Activated CD8-positive, alpha-beta memory T cell treated with anti-CD3 and anti-CD28 coated beads for 48 hours (primary cell): ENCODE measurements at regions not wholly inside any gene's neighbourhood (a gene's known extent, or its start where the extent isn't known, plus 50 kb on each side); places are given as distances from the start of the nearest gene placed in this dataset.
"Not testable (repeated sequence)": the region's sequence is repeated elsewhere in the genome, so short reads cannot be mapped to it uniquely, and the experiment has no call there.

ENCODE experiments used
- DNase-seq, 3 experiments: peaks; one replicate each; pipeline ENCODE4 v3.0.0-alpha.2; 2020; ENCODE audit warnings: low read depth in 2 of 3, low spot score in 2 of 3

DNA sequence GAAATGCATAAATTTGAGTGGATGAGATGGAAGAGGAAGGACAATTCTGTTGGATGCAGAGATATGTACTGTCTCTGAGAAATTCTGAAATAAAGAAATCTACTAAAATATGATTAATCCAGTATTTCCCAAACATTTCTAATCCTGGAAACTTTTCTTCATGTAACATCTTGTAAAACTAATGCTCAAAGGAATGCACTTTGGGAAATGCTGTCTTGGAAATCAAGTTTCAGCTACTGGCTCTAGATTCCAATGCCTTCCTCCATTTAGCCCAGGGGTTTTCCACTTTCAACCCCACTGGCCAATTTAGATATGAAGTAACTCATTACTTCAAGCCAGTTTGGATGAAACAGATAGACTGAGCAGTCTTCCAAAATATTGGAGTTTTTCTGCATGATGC, 355.1 kb downstream of the TXNL1 start:
- no peak for DNase-seq

DNA sequence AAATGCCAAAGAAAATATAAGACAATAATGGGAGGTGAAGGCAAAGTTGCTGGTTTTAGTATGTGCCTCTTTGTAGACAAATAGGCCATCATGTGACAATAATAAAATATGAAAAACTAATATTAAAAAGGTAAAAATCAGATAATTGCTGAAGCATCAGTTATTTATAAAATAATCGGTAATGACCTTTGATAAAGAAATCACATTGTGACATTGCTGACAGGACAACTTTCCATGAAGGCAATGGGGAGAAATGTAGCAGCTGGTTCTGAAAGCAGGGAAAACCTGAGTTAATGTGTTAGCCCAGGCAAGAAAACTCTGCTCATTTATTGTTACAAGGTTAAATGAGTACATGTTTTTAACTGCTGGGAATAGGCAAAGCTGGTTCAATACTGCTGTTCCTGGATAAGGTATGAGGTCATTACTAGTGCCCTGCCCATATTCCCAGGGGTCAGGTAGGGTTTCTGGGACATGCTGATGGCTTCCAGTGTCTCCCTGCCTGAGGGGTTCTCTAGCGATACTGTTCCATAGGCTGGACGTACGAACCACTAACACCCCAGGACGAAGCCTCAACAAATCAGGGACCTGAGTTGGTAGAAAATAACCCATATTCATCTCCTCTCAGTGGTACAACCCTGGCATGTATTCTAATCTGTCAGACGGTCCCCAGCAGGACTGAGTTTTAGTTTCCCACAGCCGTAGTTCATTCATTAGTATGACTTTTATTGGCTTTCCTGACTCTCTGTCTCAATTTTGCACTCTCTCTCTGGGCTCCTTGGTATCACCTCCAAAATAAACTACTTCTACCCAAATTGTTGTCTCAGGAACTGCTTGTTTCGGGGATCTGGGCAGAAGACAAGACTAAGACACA, 355.9 kb downstream of the TXNL1 start:
- DNase-seq: no peak

DNA sequence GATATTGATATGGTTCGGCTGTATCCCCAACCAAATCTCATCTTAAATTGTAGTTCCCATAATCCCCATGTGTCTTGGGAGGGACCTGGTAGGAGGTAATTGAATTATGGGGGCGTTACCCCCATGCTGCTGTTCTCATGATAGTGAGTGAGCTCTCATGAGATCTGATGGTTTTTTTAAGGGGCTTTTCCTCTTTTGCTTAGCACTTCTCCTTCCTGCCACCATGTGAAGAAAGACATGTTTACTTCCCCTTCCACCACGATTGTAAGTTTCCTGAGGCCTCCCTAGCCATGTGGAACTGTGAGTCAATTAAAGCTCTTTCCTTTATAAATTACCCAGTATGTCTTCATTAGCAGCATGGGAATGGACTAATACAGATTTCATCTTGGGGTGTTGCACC, 358.6 kb downstream of the TXNL1 start:
- not testable (repeated sequence) for DNase-seq

DNA sequence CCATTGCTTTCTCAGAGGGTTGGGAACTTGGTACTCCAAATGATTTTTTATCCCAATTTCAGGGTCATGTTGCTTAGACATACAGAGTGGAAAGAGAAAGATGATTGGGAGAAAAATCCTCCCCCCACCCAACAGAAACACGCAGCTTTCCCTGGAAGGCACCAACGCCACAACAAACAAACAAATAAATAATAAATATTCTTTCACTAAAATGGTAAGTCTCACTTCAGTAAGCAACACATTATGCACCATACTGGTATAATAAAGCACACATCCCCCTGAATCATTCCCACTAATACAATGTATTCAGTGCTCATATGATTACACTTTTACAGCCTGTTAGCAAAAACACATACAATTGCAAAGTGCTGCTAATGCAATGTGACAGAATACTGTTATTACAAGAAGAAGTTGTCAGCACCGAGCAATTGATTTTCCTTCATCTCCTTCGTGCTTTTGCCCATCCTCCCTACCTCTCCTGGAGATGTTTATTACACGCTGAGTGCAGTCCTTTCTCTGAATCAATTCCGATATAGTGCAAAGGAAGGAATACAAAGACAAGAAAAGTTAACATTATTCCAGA, 359.9 kb downstream of the TXNL1 start:
- no peak for DNase-seq

DNA sequence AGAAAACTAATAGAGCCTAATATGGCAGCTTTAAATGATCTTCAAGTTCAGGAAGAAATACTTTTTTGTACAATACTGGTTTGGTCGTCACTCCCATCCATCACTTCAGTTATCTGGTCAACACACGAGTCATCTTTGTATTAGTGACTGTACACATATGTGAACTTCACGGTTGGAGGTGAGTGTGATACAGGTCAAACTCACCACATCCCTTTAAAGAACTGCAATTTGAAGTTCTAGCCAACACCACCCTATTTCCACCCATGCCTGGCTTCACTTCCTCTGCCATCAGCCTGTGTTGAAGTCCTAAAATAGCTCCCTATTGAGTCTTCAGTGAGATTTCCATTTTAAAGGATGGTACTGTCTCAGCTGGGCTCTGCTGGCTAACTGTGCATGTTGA, 361.9 kb downstream of the TXNL1 start:
- DNase-seq: no peak

DNA sequence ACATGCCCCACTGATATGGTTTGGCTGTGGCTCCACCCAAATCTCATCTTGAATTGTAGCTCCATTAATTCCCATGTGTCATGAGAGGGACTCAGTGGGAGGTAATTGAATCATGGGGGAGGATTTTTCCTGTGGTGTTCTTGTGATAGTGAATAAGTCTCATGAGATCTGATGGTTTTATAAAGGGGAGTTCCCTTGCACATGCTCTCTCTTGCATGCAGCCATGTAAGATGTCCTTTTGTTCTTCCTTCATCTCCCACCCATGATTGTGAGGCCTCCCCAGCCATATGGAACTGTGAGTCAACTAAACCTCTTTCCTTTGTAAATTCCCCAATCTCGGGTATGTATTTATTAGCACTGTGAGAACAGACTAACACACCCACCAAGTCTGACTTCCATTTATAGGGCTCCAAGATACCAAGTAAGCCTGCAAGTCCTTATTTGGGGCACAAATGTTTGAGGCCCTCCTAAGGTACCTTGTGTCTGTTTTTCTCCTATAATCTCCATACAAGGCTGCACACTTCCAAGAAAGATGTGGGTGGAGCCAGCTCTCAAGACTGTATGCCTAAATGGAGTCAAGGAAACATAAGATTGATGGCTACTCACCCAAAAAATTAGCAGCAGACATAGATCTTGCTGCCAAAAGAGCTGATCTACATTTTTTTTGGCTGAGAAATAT, 364.7 kb downstream of the TXNL1 start:
- no peak for DNase-seq

DNA sequence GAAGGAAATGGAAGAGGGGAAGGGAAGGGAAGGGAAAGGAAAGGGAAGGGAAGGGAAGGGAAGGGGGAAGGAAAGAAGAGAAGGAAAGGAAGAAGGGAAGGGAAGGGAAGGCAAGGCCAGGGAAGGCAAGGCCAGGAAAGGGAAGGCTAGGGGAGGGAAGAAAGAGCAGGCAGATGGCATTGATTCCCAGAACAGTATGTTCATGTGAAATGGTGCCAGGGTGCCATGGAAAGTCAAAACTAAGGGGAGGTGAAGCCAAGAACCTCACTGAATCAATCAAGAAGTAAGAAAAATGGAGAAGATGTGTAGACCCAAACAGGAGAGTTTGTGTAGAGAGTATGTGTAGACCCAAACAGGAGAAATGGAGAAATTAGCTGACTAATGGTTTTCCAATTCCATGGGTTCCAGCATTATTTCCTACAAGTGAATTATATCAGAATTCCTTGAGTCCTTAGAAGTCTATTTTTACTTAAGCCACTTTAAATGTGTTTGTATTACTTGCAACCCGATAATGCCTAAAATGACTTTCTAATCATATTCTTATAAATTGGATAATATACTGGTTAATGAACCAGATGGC, 367.6 kb downstream of the TXNL1 start:
- DNase-seq: no peak

DNA sequence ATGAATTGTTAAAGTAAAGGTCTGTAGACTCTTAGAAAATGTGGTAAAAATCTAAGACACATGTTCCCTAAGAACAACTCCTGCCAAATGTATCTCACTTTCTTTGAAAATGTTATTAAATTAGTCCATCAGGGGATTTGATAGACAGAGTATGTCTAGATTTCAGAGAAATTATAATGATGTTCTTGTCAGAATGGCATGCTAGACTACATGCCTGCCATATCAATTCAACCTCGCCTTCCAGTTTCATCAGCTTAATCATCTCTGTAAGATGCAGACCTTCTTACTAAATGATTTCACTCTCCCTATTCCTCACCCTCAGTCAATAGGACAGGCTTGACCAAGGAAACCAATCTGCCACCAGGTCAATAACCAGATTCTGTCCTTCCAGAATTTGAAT, 368.4 kb downstream of the TXNL1 start:
- no peak for DNase-seq

DNA sequence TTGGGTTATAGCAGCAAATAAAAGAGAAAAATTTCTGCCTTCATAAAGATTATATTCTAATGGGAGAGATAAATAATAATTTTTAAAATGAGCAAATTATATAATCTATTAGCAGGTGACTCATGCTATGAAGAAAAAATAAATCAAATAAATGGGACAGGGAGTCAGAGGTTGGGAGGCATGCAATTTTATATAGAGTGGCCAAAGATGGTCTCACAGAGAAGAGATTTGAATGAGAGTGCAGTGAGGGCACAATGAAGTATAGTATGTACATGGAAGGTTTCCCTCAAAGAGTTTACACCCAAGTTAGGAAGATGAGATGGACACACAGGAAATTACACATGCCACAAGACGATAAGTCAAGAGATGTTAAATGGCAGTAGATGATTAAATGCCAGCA, 369.4 kb downstream of the TXNL1 start:
- DNase-seq: no peak

DNA sequence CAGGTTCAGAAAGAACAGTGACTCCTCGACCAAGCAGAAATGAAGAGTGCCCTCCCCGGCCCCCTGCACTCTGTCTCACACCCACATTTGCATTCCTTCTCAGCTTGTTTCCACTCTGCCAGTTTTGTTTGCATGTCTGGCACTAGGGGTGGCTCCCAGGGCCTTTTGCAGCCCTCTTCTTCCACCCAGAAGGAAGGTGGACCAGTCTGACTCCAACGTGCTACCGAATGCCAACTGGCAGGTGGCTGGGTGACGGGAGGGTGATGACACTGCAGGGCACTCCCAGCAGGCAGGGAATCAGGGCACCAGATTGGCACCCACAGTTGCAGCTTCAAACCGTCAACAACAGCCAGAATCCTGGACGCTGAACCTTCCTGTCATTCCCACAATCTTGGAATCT, 371.1 kb downstream of the TXNL1 start:
- DNase-seq: no peak

DNA sequence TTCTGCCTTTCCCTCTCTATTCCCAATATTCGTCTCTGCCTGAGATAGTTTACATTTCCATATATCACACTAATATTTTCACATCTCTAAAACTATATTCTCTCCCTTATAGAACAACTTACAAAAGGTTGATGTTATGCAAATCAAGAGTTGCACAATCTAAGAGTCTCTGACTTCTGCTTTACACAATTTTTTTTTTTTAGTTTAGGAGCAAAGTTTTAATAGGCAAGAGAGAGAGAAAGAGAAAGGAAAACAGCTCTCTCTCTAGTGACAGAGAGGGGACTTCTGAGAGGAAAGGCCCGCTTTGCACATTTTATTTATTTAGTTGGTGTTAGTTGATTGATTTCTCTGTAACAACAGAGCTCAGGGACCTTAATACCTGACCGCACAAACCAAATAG, 380.2 kb downstream of the TXNL1 start:
- no peak for DNase-seq

DNA sequence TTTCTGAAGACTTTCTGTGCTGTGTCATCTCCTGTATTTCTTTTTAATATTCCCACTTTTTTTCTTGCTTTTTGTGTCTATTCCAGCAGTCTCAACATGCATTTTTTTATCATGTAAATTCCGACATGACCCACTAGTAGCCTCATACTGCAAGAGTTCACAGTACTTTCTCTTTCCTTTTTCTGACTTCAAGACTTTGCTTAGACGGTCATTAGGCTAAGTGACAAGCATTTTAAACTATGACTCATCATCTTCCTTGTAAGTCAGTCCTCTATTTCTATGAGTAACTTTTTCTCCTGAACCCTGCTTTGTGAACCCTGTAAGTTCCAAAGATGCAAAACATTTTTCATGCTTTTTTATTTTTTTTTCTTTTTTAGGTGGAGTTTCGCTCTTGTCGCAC, 381.2 kb downstream of the TXNL1 start:
- no peak for DNase-seq

DNA sequence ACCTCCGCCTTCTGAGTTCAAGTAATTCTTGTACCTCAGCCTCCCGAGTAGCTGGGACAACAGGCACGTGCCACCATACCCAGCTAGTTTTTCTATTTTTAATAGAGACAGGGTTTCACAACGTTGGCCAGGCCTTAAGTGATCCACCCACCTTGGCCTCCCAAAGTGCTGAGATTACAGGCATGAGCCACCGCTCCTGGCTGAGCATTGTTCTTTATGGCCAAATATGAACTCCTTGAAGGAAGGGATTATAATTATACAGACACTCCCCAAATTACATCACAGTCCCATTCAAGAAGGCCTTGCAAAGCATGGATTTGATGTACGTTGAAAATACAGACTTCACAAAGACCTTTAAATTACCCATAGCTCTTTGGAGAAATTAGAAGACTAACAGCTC, 381.7 kb downstream of the TXNL1 start:
- DNase-seq: no peak

DNA sequence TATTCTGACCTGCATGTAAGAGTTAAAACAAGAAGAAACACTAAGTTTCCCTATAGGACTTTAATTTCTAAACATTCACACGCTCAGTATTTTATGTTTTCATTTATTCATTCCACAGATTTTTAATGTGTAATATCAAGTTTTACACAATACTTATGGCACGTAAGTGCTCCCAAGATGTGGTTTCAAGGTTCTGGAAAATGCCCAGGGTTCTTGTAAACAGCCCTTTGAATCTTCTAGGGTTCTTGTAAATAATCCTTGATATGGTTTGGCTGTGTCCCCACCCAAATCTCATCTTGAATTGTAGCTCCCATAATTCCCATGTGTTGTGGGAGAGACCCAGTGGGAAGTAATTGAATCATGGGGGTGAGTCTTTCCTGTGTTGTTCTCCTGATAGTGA, 383.0 kb downstream of the TXNL1 start:
- no peak for DNase-seq

DNA sequence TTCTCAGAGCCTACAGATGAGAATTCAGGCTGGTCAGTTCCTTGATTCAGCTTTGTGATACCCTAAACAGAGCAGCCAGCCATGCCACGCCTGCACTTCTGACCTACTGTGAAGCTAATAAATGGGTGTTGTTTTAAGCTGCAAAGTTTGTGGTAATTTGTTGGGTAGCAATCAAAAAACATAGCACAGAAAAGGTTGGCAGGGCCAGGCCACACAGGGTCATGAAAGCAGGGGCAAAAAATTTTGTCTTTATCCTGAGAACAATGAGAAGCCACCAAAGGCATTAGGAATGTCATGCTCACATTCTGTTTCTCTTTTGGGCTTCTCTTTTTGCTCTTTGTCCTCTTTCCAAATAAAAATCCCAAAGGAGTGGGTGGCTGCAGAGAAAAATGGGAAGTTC, 385.9 kb downstream of the TXNL1 start:
- no peak for DNase-seq

DNA sequence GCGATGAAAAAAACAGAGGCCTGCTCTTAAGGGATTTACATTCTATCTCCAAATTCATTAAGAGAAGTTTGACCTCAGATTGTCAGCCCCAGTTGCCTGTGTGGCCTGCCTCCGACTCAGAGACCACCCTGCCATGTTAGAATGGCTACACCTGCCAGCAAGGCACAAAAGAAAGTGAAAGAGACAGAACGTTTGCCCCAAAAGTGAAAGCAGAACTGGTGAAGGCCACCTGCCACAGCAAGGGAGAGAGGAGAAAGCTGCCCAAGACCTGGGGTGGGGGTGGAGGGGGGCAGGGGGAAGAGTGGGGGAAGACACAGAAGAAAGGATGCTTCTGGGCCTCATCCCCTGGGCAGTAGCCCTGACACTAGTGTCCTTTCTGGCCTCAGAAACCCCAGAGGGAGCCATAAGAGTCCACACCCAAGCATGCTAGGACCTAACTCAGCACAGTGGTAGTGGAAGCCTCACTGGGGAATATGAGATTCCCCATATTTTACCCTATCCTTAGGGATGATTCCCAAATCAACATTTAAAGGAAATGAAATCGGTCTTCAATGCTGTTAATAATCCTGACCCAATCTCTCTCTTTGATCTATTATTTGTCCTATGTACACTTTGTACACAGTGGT, 389.7 kb downstream of the TXNL1 start:
- no peak for DNase-seq

DNA sequence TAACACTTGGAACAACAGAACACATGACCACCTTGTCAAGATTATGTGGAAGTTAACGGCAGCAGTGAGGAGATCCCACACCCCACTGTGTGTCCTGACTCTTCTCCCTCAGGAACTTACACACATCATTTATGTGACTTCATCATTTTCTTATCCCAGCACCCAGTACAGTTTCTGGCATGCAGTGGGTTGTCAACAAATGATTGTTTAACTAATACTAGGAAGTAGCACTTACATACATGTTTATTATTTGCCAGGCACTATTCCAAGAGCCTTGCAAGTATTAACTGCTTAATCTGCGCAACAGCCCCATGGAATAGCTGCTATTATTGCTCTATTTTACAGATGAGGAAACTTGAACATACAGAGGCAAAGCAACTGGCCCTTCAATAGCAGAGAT, 391.5 kb downstream of the TXNL1 start:
- DNase-seq: no peak

DNA sequence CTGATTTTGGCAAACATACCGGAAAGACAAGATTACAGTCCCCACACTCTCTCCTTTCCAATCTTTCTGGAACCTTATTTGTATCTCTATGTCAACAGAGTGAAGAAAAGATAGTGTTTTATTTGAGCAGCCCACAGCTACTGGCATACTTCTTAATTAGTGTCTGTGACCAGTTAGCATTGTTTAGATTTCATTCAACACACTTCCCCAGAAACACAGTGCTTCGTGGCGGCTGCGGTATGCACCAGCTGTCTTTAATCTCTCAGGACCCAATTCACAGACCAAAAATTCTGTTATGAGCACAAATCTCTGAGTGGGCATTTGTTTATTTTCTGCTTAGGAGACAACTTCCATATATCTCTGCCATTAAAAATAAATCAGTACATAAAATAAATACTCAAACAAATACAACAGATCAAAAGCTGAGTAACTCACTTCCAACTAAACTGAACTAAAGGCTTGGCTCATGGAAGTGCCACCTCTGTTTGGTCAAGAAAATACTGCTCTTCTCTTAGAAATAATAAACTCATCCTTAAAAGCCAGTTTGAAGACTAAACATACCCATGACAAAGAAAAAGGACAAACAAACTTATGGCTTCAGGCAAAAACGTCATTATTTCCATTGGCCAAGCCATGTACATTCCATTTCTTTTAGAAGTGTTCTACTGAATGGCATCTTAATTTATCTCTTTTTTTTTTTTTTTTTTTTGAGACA, 392.4 kb downstream of the TXNL1 start:
- no peak for DNase-seq

DNA sequence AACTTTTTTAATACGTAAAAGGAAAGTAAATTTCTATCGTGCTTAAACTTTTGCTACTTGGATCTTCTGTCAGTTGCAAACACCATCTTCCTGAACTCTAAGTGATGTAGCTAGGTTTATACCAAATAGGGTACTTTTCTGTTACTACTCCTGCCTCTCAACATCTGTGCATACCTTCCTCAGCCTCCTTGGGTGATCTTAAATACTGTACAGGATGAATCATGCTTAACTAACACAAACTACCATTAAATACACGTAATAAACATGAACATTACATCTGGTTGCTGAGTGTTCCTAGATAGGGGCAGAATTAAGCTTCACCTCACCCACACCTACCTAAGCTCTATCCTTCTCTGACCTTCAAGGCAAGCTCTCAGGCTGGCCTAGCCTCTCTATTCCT, 398.0 kb downstream of the TXNL1 start:
- no peak for DNase-seq

DNA sequence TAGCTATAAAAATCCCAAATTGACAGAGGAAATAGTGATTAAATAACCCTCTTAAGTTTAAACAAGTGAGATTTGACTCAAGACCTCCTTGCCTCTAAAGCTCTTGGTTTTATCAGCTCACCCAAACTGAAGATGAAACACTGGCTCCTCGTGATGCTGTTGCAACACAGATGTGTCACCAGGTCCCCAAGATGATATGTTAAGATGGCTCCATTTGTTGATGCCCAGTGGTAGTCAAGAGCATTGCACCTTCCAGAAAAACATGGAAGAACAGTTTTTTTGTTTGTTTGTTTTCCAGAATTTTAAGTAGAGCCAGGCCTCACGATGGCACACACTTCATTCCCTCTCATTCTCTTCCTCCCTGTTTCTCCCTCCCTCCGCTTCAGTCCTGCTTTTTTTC, 399.8 kb downstream of the TXNL1 start:
- DNase-seq: no peak

DNA sequence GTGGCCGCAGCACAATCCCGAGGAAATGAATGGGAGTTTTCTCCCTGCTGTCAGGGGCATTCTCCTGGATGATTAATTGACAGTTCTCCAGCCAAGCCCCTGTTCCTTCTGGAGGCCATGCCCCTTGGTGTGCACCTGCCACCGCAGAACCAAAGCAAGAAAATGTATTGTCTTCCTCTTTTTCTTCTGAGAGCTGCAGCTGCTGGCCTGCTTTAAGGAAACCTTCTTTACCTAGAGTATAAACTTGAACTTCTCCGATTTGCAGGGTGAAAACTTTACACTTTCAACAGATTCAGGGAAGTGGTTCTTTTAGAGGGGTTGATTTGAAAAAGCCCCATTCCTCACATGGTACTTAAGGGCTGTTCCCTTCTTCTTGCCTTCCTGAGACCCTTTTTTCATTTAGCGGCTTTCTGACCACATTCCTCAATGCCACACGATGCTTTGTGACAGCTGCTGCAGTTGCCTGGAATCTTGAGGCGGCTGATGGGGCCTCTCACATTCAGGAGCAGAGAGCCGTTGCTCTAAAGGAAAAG, 402.8 kb downstream of the TXNL1 start:
- no peak for DNase-seq
